ENCODE measurements at regions not wholly inside any gene's neighbourhood (a gene's known extent, or its start where the extent isn't known, plus 50 kb on each side); places are given as distances from the start of the nearest gene placed in this dataset.

GRCh38 chr16:51916231-51916630 lies 630.7 kb downstream of the TOX3 start:
- ATAC-seq (replicated peaks), result no peak
- DNase-seq, result no peak
- no peak overlapping the region for H3K4me3 Mint-ChIP-seq
- no peaks in the 10 kb centered on the region for H3K27me3 Mint-ChIP-seq
- H3K9me3 Mint-ChIP-seq, result peaks cover 0 to 3% of the 10 kb centered on the region in 2 donors
- H3K27ac Mint-ChIP-seq, result no peak overlapping the region
- H3K4me1 Mint-ChIP-seq, result no peaks in the 10 kb centered on the region
- H3K36me3 Mint-ChIP-seq, result no peaks in the 10 kb centered on the region

GRCh38 chr16:51907680-51908079 lies 639.3 kb downstream of the TOX3 start:
- H3K36me3 Mint-ChIP-seq, result no peaks in the 10 kb centered on the region
- H3K27ac Mint-ChIP-seq, result no peak overlapping the region
- no peaks in the 10 kb centered on the region for H3K4me1 Mint-ChIP-seq
- peaks cover 5 to 6% of the 10 kb centered on the region in 2 donors for H3K9me3 Mint-ChIP-seq
- ATAC-seq (replicated peaks) (no peak), DNase-seq (no peak)
- H3K4me3 Mint-ChIP-seq, result no peak overlapping the region
- H3K27me3 Mint-ChIP-seq, result no peaks in the 10 kb centered on the region

- no peak overlapping the region for H3K27ac Mint-ChIP-seq
- H3K4me3 Mint-ChIP-seq, result no peak overlapping the region
- DNase-seq (no peak), ATAC-seq (replicated peaks) (no peak)
- H3K9me3 Mint-ChIP-seq, result peaks cover 6 to 11% of the 10 kb centered on the region in 2 donors
- H3K36me3 Mint-ChIP-seq, result no peaks in the 10 kb centered on the region
- H3K27me3 Mint-ChIP-seq, result no peaks in the 10 kb centered on the region
- H3K4me1 Mint-ChIP-seq, result no peaks in the 10 kb centered on the region
These were observed 646.6 kb downstream of the TOX3 start for GRCh38 chr16:51900221-51900780.

- no peak for ATAC-seq (replicated peaks)
- Mint-ChIP-seq H3K9me3 (peaks cover 6 to 8% of the 10 kb centered on the region in 2 donors), H3K27me3 (no peaks in the 10 kb centered on the region), H3K4me1 (no peaks in the 10 kb centered on the region), H3K27ac (no peak overlapping the region), H3K4me3 (no peak overlapping the region), H3K36me3 (no peaks in the 10 kb centered on the region)
- no peak for DNase-seq
These were observed 648.1 kb downstream of the TOX3 start for GRCh38 chr16:51898872-51899271.

- Mint-ChIP-seq H3K4me1 (no peaks in the 10 kb centered on the region), H3K27me3 (no peaks in the 10 kb centered on the region), H3K9me3 (peaks cover 6 to 10% of the 10 kb centered on the region in 2 donors), H3K4me3 (no peak overlapping the region), H3K27ac (no peak overlapping the region), H3K36me3 (no peaks in the 10 kb centered on the region)
- DNase-seq (no peak), ATAC-seq (replicated peaks) (no peak)
These were observed 650.9 kb downstream of the TOX3 start for GRCh38 chr16:51896013-51896412.

GRCh38 chr16:51892293-51893007 lies 654.5 kb downstream of the TOX3 start:
- H3K4me3 Mint-ChIP-seq, result no peak overlapping the region

GRCh38 chr16:51888534-51888933 lies 658.4 kb downstream of the TOX3 start:
- H3K27ac Mint-ChIP-seq, result no peak overlapping the region
- no peak overlapping the region for H3K4me3 Mint-ChIP-seq
- H3K36me3 Mint-ChIP-seq, result no peaks in the 10 kb centered on the region
- H3K27me3 Mint-ChIP-seq, result no peaks in the 10 kb centered on the region
- peaks cover 4 to 5% of the 10 kb centered on the region in 2 donors for H3K9me3 Mint-ChIP-seq
- ATAC-seq (replicated peaks) (no peak), DNase-seq (no peak)
- no peaks in the 10 kb centered on the region for H3K4me1 Mint-ChIP-seq

More at GRCh38 chr16:51892293-51893007, 654.5 kb downstream of the TOX3 start:
- H3K4me1 Mint-ChIP-seq, result no peaks in the 10 kb centered on the region
- no peaks in the 10 kb centered on the region for H3K27me3 Mint-ChIP-seq
- DNase-seq, result no peak
- H3K9me3 Mint-ChIP-seq, result peaks cover 4 to 5% of the 10 kb centered on the region in 2 donors
- no peaks in the 10 kb centered on the region for H3K36me3 Mint-ChIP-seq
- no peak overlapping the region for H3K27ac Mint-ChIP-seq
- ATAC-seq (replicated peaks), result no peak

- no peak for DNase-seq
- no peaks in the 10 kb centered on the region for H3K4me1 Mint-ChIP-seq
- ATAC-seq (replicated peaks), result no peak
- no peaks in the 10 kb centered on the region for H3K36me3 Mint-ChIP-seq
- no peak overlapping the region for H3K4me3 Mint-ChIP-seq
- no peak overlapping the region for H3K27ac Mint-ChIP-seq
- H3K27me3 Mint-ChIP-seq, result no peaks in the 10 kb centered on the region
- H3K9me3 Mint-ChIP-seq, result no peaks in the 10 kb centered on the region
These were observed 658.9 kb downstream of the TOX3 start for GRCh38 chr16:51888016-51888415.

- H3K9me3 Mint-ChIP-seq, result no peaks in the 10 kb centered on the region
- no peak overlapping the region for H3K27ac Mint-ChIP-seq
- H3K4me1 Mint-ChIP-seq, result no peaks in the 10 kb centered on the region
- ATAC-seq (replicated peaks), result no peak
- H3K4me3 Mint-ChIP-seq, result no peak overlapping the region
- no peaks in the 10 kb centered on the region for H3K36me3 Mint-ChIP-seq
- no peak for DNase-seq
- no peaks in the 10 kb centered on the region for H3K27me3 Mint-ChIP-seq
These were observed 660.5 kb downstream of the TOX3 start for GRCh38 chr16:51886456-51886855.

GRCh38 chr16:51884773-51885172 lies 662.2 kb downstream of the TOX3 start:
- ATAC-seq (replicated peaks), result no peak
- H3K27ac Mint-ChIP-seq, result no peak overlapping the region
- no peak for DNase-seq
- no peaks in the 10 kb centered on the region for H3K27me3 Mint-ChIP-seq
- H3K36me3 Mint-ChIP-seq, result no peaks in the 10 kb centered on the region
- no peaks in the 10 kb centered on the region for H3K9me3 Mint-ChIP-seq
- H3K4me3 Mint-ChIP-seq, result no peak overlapping the region
- H3K4me1 Mint-ChIP-seq, result no peaks in the 10 kb centered on the region

- Mint-ChIP-seq H3K27ac (no peak overlapping the region), H3K27me3 (no peaks in the 10 kb centered on the region), H3K9me3 (no peaks in the 10 kb centered on the region), H3K36me3 (no peaks in the 10 kb centered on the region), H3K4me3 (no peak overlapping the region), H3K4me1 (no peaks in the 10 kb centered on the region)
- no peak for ATAC-seq (replicated peaks)
- DNase-seq, result no peak
These were observed 665.2 kb downstream of the TOX3 start for GRCh38 chr16:51881731-51882130.

- no peak for DNase-seq
- H3K4me3 Mint-ChIP-seq, result no peak overlapping the region
- no peak for ATAC-seq (replicated peaks)
These were observed 666.2 kb downstream of the TOX3 start for GRCh38 chr16:51880776-51881175.

GRCh38 chr16:51877686-51878085 lies 669.3 kb downstream of the TOX3 start:
- Mint-ChIP-seq H3K9me3 (peaks cover 4 to 6% of the 10 kb centered on the region in 2 donors), H3K36me3 (no peaks in the 10 kb centered on the region), H3K27ac (no peak overlapping the region), H3K27me3 (no peaks in the 10 kb centered on the region), H3K4me3 (no peak overlapping the region), H3K4me1 (no peaks in the 10 kb centered on the region)
- no peak for DNase-seq
- ATAC-seq (replicated peaks), result no peak

More at GRCh38 chr16:51880776-51881175, 666.2 kb downstream of the TOX3 start:
- Mint-ChIP-seq H3K27ac (no peak overlapping the region), H3K4me1 (no peaks in the 10 kb centered on the region), H3K36me3 (no peaks in the 10 kb centered on the region), H3K9me3 (peaks cover 0 to 3% of the 10 kb centered on the region in 2 donors), H3K27me3 (no peaks in the 10 kb centered on the region)

- Mint-ChIP-seq H3K27me3 (no peaks in the 10 kb centered on the region), H3K4me1 (no peaks in the 10 kb centered on the region), H3K4me3 (no peak overlapping the region), H3K27ac (no peak overlapping the region), H3K9me3 (peaks cover 4 to 6% of the 10 kb centered on the region in 2 donors), H3K36me3 (no peaks in the 10 kb centered on the region)
- no peak for ATAC-seq (replicated peaks)
- no peak for DNase-seq
These were observed 670.0 kb downstream of the TOX3 start for GRCh38 chr16:51876934-51877333.

GRCh38 chr16:51876601-51876875 lies 670.4 kb downstream of the TOX3 start:
- no peaks in the 10 kb centered on the region for H3K36me3 Mint-ChIP-seq
- H3K4me3 Mint-ChIP-seq, result no peak overlapping the region
- H3K27me3 Mint-ChIP-seq, result no peaks in the 10 kb centered on the region
- ATAC-seq (replicated peaks) (no peak), DNase-seq (no peak)
- H3K27ac Mint-ChIP-seq, result no peak overlapping the region
- no peaks in the 10 kb centered on the region for H3K4me1 Mint-ChIP-seq
- H3K9me3 Mint-ChIP-seq, result peaks cover 4 to 6% of the 10 kb centered on the region in 2 donors
